ENCODE measurements at regions not wholly inside any gene's neighbourhood (a gene's known extent, or its start where the extent isn't known, plus 50 kb on each side); places are given as distances from the start of the nearest gene placed in this dataset.

DNA sequence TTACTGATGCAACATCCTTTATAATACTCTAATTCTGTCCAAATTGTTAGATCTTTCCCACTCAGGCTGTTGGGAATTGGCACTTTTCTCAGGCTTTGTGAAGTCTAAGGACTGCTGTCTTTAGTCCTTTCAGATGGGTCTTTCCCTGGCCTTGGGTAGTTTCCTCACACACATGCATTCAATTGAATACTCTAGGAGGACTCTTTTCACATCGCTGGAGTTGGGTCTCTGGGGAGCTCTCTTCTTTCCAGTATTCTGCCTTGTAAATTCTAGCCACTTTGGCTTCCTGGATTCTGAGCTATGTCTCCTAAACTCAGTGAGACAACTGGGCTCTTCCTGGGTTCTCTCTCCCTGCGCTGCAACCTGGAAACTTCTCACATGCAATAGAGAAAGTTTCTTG lies 215.5 kb downstream of the SNX18 start:
- no peaks in the 10 kb centered on the region for H3K36me3 ChIP-seq (ENCODE audit: control insufficient read depth in 2 of 2, extremely low read depth in 1 of 2, insufficient read depth in 2 of 2, low read length in 2 of 2)
- no peak for TF ChIP-seq EZH2 (IDR thresholded peaks at IDR 0.05; ENCODE audit: low read length)
- TF ChIP-seq, protein P1, sequence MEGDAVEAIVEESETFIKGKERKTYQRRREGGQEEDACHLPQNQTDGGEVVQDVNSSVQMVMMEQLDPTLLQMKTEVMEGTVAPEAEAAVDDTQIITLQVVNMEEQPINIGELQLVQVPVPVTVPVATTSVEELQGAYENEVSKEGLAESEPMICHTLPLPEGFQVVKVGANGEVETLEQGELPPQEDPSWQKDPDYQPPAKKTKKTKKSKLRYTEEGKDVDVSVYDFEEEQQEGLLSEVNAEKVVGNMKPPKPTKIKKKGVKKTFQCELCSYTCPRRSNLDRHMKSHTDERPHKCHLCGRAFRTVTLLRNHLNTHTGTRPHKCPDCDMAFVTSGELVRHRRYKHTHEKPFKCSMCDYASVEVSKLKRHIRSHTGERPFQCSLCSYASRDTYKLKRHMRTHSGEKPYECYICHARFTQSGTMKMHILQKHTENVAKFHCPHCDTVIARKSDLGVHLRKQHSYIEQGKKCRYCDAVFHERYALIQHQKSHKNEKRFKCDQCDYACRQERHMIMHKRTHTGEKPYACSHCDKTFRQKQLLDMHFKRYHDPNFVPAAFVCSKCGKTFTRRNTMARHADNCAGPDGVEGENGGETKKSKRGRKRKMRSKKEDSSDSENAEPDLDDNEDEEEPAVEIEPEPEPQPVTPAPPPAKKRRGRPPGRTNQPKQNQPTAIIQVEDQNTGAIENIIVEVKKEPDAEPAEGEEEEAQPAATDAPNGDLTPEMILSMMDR (optimal IDR thresholded peaks at IDR 0.05 in 1 of 3, IDR thresholded peaks at IDR 0.05 in 1 of 3, conservative IDR thresholded peaks at IDR 0.05 in 1 of 3; ENCODE audit: extremely low read depth in 1 of 3, insufficient read depth in 2 of 3, low read length in 3 of 3), result no peak
- dilution Hi-C loops (cut with MboI; ENCODE audit: extremely low pct_ligation_motif_present, low sequenced_read_pairs), result no loop called here
- DNase-seq (ENCODE audit: low read depth, low spot score) (no peak), FAIRE-seq (no peak)
- no peak overlapping the region for H3K9ac ChIP-seq (ENCODE audit: control insufficient read depth, extremely low read depth, insufficient read depth, low read length)
- H3K9me3 ChIP-seq (ENCODE audit: control insufficient read depth, low read depth, low read length), result no peaks in the 10 kb centered on the region
- no peaks in the 10 kb centered on the region for H4K20me1 ChIP-seq (ENCODE audit: control insufficient read depth, extremely low read depth, insufficient read depth, low read length)
- no peak overlapping the region for H3K4me3 ChIP-seq (ENCODE audit: control insufficient read depth in 2 of 3, extremely low read depth in 1 of 3, insufficient read depth in 2 of 3, low read depth in 1 of 3, low read length in 3 of 3)
- H3K79me2 ChIP-seq (ENCODE audit: control insufficient read depth, insufficient read depth, low read length), result no peaks in the 10 kb centered on the region
- H3K4me1 ChIP-seq (ENCODE audit: control insufficient read depth, extremely low read depth, insufficient read depth, low read length), result no peaks in the 10 kb centered on the region
- H3K4me2 ChIP-seq (ENCODE audit: control insufficient read depth, extremely low read depth, insufficient read depth, low read depth, low read length), result no peak overlapping the region
- H3K27me3 ChIP-seq (ENCODE audit: control insufficient read depth, extremely low read depth, insufficient read depth, low read length), result no peaks in the 10 kb centered on the region
- no peaks in the 10 kb centered on the region for H3K9me1 ChIP-seq (ENCODE audit: control insufficient read depth, extremely low read depth, insufficient read depth, low read length)
- no peak overlapping the region for H2AFZ ChIP-seq (ENCODE audit: control insufficient read depth, low read length)
- H3K27ac ChIP-seq (ENCODE audit: control insufficient read depth, insufficient read depth, low read length), result no peak overlapping the region

DNA sequence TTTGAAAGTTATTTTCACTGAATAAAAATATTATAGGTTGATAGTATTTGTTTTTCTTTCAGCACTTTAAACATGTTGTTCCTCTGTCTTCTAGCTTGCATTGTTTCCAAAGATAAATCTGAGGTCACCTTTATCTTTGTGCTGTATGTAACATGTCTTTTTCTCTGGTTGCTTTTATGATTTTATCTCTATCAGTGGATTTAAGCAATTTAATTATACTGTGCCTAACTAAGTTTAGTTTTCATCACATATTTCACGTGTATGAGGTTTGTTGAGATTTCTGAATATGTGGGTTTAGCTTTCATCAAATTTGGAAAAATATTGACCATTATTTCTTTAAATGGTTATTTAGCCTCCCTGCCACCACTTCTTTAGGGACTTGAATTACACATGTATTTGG lies 214.5 kb downstream of the SNX18 start:
- no peaks in the 10 kb centered on the region for H3K9me3 ChIP-seq (ENCODE audit: control insufficient read depth, low read depth, low read length)
- no peak overlapping the region for H3K9ac ChIP-seq (ENCODE audit: control insufficient read depth, extremely low read depth, insufficient read depth, low read length)
- no peak overlapping the region for H3K4me2 ChIP-seq (ENCODE audit: control insufficient read depth, extremely low read depth, insufficient read depth, low read depth, low read length)
- no peaks in the 10 kb centered on the region for H3K36me3 ChIP-seq (ENCODE audit: control insufficient read depth in 2 of 2, extremely low read depth in 1 of 2, insufficient read depth in 2 of 2, low read length in 2 of 2)
- DNase-seq (ENCODE audit: low read depth, low spot score) (no peak), FAIRE-seq (no peak)
- no peaks in the 10 kb centered on the region for H4K20me1 ChIP-seq (ENCODE audit: control insufficient read depth, extremely low read depth, insufficient read depth, low read length)
- no peak overlapping the region for H3K4me3 ChIP-seq (ENCODE audit: control insufficient read depth in 2 of 3, extremely low read depth in 1 of 3, insufficient read depth in 2 of 3, low read depth in 1 of 3, low read length in 3 of 3)
- H3K9me1 ChIP-seq (ENCODE audit: control insufficient read depth, extremely low read depth, insufficient read depth, low read length), result no peaks in the 10 kb centered on the region
- H3K4me1 ChIP-seq (ENCODE audit: control insufficient read depth, extremely low read depth, insufficient read depth, low read length), result no peaks in the 10 kb centered on the region
- TF ChIP-seq EZH2 (IDR thresholded peaks at IDR 0.05; ENCODE audit: low read length), result no peak
- TF ChIP-seq, protein P1 (optimal IDR thresholded peaks at IDR 0.05 in 1 of 3, IDR thresholded peaks at IDR 0.05 in 1 of 3, conservative IDR thresholded peaks at IDR 0.05 in 1 of 3; ENCODE audit: extremely low read depth in 1 of 3, insufficient read depth in 2 of 3, low read length in 3 of 3), result no peak
- no peaks in the 10 kb centered on the region for H3K79me2 ChIP-seq (ENCODE audit: control insufficient read depth, insufficient read depth, low read length)
- dilution Hi-C loops (cut with MboI; ENCODE audit: extremely low pct_ligation_motif_present, low sequenced_read_pairs), result no loop called here
- H2AFZ ChIP-seq (ENCODE audit: control insufficient read depth, low read length), result no peak overlapping the region
- no peaks in the 10 kb centered on the region for H3K27me3 ChIP-seq (ENCODE audit: control insufficient read depth, extremely low read depth, insufficient read depth, low read length)
- no peak overlapping the region for H3K27ac ChIP-seq (ENCODE audit: control insufficient read depth, insufficient read depth, low read length)

All from keratinocyte (primary cell).